ENCODE measurements at regions not wholly inside any gene's neighbourhood (a gene's known extent, or its start where the extent isn't known, plus 50 kb on each side); places are given as distances from the start of the nearest gene placed in this dataset.

DNA sequence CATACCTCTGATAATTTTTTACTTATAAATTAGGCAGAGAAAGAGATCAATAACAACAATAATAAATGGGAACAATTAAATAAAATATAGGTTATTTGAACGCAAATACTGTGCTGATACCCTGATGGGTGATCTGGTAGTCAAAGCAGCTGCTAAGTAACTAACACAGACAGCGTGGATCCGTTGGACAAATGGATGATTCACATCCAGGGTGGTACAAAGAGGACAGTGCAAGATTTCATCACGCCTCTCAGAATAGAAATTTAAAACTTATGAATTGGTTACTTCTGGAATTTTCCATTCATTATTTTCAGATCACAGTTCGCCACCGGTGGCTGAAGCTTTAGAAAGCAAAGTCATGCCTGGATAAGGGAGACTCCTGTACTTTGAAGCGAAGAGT, 1066.0 kb upstream of the ADGRL3 start:
- TF ChIP-seq, protein P1, sequence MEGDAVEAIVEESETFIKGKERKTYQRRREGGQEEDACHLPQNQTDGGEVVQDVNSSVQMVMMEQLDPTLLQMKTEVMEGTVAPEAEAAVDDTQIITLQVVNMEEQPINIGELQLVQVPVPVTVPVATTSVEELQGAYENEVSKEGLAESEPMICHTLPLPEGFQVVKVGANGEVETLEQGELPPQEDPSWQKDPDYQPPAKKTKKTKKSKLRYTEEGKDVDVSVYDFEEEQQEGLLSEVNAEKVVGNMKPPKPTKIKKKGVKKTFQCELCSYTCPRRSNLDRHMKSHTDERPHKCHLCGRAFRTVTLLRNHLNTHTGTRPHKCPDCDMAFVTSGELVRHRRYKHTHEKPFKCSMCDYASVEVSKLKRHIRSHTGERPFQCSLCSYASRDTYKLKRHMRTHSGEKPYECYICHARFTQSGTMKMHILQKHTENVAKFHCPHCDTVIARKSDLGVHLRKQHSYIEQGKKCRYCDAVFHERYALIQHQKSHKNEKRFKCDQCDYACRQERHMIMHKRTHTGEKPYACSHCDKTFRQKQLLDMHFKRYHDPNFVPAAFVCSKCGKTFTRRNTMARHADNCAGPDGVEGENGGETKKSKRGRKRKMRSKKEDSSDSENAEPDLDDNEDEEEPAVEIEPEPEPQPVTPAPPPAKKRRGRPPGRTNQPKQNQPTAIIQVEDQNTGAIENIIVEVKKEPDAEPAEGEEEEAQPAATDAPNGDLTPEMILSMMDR (IDR thresholded peaks at IDR 0.05; ENCODE audit: low read depth, low read length) = no peak
- DNase-seq (ENCODE audit: low read depth in 2 of 2) = peak in 1 of 2 donors; percentile 63
- no peak overlapping the region for H3K4me3 ChIP-seq (replicated peaks in 1 of 2; ENCODE audit: low read depth in 2 of 2, low read length in 2 of 2)

DNA sequence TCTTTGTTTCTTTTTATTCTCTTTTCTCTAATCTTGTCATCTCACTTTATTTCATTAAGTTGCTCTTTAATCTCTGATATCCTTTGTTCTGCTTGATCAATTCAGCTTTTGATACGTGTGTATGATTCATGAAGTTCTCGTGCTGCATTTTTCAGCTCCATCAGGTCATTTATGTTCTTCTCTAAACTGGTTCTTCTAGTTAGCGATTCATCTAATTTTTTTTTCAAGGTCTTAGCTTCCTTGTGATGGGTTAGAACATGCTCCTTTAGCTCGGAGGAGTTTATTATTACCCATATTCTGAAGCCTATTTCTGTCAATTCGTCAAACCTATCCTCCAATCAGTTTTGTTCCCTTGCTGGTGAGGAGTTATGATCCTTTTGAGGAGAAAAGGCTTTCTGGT, 1045.0 kb upstream of the ADGRL3 start:
- H3K4me3 ChIP-seq (replicated peaks in 1 of 2; ENCODE audit: low read depth in 2 of 2, low read length in 2 of 2) = no peak overlapping the region
- DNase-seq (ENCODE audit: low read depth in 2 of 2) = no peak
- TF ChIP-seq, protein P1 (IDR thresholded peaks at IDR 0.05; ENCODE audit: low read depth, low read length) = no peak

DNA sequence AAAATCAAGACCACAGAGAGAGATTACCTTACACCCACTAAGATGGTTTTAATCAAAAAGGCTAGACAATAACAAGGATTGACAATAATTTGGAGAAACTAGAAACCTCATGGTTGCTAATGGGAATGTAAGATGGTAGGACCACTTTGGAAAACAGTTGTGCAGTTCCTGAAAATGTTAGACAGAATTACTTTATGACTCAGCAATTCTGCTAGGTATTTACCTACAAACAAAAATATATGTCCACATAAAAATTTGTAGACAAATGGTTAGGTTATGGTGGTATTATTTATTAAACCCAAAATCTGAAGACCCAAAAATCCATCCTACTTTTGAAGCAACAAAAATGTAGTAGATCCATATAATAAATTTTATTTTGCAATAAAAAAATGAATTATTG, 1027.0 kb upstream of the ADGRL3 start:
- no peak for DNase-seq (ENCODE audit: low read depth in 2 of 2)
- H3K4me3 ChIP-seq (replicated peaks in 1 of 2; ENCODE audit: low read depth in 2 of 2, low read length in 2 of 2) = no peak overlapping the region
- TF ChIP-seq, protein P1 (IDR thresholded peaks at IDR 0.05; ENCODE audit: low read depth, low read length) = no peak

DNA sequence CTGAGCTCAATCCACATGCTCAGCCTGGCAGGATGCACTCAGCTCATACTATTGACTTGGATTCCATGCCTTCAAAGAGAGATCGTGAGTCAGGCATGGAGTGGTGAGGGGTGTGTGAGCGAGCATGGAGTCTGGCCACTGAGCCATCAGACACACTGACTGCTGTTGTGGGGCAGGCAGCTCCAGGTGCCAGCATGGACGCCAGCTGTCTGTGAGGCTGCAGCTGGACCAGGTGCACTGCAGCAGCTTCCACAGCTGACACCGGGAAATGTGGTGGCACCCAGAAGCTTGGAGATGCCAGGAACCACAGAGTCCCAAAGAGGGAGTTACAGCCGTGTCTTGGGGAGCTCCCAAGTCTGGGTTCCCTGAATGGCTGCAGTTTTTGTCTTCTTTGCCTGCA, 1026.4 kb upstream of the ADGRL3 start:
- no peak overlapping the region for H3K4me3 ChIP-seq (replicated peaks in 1 of 2; ENCODE audit: low read depth in 2 of 2, low read length in 2 of 2)
- no peak for DNase-seq (ENCODE audit: low read depth in 2 of 2)
- TF ChIP-seq, protein P1 (IDR thresholded peaks at IDR 0.05; ENCODE audit: low read depth, low read length) = no peak

DNA sequence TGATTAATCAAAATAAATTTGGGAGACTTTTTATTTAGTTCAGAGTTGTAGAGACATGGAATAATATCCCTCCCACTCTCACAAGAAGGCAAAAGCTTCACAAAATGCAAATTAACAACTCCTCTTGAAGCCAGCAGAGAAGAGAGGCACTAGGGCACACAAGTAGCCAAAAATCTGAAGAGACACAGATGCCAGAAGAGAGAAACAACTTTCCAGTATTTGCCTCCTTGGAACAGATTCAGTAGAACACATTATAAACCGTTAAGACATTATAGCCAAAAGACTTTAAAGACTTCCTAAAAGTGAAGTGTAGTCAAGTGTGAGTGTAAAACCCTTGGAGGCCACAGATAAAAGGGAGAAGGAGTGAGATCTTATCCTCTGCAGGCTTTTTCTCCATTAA, 1024.9 kb upstream of the ADGRL3 start:
- TF ChIP-seq, protein P1 (IDR thresholded peaks at IDR 0.05; ENCODE audit: low read depth, low read length) = no peak
- no peak overlapping the region for H3K4me3 ChIP-seq (replicated peaks in 1 of 2; ENCODE audit: low read depth in 2 of 2, low read length in 2 of 2)
- DNase-seq (ENCODE audit: low read depth in 2 of 2) = no peak

DNA sequence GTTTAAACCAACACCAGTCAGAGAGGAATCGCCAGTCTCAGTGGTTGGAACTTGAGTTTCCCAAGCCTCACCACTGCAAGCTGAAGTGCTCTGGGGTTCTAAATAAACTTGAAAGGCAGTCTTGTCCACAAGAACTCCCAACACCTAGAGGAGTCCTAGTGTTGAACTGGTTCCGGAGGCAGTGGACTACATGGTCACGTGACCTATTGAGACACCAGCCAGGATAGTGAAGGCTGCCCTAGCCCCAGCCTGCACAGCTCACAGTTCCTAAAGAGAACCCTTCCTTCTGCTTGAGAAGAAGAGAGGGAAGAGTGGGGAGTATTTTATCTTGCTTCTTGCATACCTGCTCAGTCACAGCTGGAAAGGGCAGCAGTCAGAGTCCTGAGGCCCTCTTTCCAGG, 1012.7 kb upstream of the ADGRL3 start:
- H3K4me3 ChIP-seq (replicated peaks in 1 of 2; ENCODE audit: low read depth in 2 of 2, low read length in 2 of 2) = no peak overlapping the region
- TF ChIP-seq, protein P1 (IDR thresholded peaks at IDR 0.05; ENCODE audit: low read depth, low read length) = no peak
- no peak for DNase-seq (ENCODE audit: low read depth in 2 of 2)

DNA sequence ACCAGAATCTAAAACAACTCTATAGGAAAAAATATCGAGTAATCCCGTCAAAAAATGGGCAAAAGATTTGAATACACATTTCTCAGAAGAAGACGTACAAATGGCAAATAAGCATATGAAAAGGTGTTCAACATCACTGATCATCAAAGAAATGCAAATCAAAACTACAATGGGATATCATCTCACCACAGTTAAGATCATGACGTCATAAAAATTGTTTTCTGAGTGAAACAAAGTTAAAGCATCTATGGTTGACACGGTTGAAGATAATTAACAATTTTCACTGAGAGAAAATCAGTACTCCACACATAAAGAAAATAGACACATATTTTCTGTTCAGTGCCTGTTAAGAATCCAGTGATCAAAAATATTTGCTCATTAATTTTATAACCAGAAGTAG, 1010.8 kb upstream of the ADGRL3 start:
- TF ChIP-seq, protein P1 (IDR thresholded peaks at IDR 0.05; ENCODE audit: low read depth, low read length) = no peak
- no peak overlapping the region for H3K4me3 ChIP-seq (replicated peaks in 1 of 2; ENCODE audit: low read depth in 2 of 2, low read length in 2 of 2)
- no peak for DNase-seq (ENCODE audit: low read depth in 2 of 2)
